Peyer's patch (tissue), 4 donors: ENCODE measurements at regions not wholly inside any gene's neighbourhood (a gene's known extent, or its start where the extent isn't known, plus 50 kb on each side); places are given as distances from the start of the nearest gene placed in this dataset.

Source experiments
- POLR2A ChIP-seq, 2 donors: fragments of 450-650 bp; IDR thresholded peaks; one replicate each; pipeline ENCODE4 v1.5.1; 2017; ENCODE audit warnings: antibody characterized with exemption in 2 of 2, mild to moderate bottlenecking in 2 of 2, moderate library complexity in 2 of 2
- TF ChIP-seq, protein P1 (sequence below), 6 experiments: fragments of 450-650 bp in 4 of 6; fragments of 200-600 bp in 2 of 6; sonication (generic) in 1 of 6; IDR thresholded peaks; one replicate each; pipeline ENCODE4 v1.5.1; 2017 to 2019; ENCODE audit warnings: antibody characterized with exemption in 6 of 6, mild to moderate bottlenecking in 3 of 6, moderate library complexity in 1 of 6

- TF ChIP-seq, protein P1, sequence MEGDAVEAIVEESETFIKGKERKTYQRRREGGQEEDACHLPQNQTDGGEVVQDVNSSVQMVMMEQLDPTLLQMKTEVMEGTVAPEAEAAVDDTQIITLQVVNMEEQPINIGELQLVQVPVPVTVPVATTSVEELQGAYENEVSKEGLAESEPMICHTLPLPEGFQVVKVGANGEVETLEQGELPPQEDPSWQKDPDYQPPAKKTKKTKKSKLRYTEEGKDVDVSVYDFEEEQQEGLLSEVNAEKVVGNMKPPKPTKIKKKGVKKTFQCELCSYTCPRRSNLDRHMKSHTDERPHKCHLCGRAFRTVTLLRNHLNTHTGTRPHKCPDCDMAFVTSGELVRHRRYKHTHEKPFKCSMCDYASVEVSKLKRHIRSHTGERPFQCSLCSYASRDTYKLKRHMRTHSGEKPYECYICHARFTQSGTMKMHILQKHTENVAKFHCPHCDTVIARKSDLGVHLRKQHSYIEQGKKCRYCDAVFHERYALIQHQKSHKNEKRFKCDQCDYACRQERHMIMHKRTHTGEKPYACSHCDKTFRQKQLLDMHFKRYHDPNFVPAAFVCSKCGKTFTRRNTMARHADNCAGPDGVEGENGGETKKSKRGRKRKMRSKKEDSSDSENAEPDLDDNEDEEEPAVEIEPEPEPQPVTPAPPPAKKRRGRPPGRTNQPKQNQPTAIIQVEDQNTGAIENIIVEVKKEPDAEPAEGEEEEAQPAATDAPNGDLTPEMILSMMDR (IDR thresholded peaks at IDR 0.05), result no peak
- no peak for TF ChIP-seq POLR2A (IDR thresholded peaks at IDR 0.05)
Measured at GRCh38 chr13:91024157-91024792, 323.2 kb upstream of the MIR17HG start.
